ENCODE measurements at regions not wholly inside any gene's neighbourhood (a gene's known extent, or its start where the extent isn't known, plus 50 kb on each side); places are given as distances from the start of the nearest gene placed in this dataset.

DNA sequence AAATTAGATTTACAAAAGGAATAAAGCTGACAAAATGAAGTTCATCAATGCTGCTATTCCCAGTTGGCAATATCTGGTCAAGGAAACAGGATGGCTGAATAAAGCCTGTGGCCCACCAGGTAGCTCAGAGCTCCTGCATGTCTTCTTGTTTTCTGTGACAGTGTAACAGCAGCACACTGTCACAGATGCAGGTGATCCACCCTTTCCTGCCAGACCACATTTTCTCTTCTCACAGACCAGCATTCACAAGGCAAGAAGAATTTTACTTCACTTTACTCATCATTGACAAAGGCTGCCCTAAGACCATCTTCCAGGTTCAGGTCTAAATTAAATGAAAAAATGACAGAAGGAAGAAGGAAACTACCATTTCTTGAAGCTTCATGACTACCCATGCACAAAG lies 166.2 kb upstream of the MEIS1 start:
- no peak overlapping the region for H3K4me3 ChIP-seq (ENCODE audit: insufficient read depth, low read depth, low read length)
- H2AFZ ChIP-seq (ENCODE audit: low read depth, low read length) = no peak overlapping the region
- no peaks in the 10 kb centered on the region for H3K27me3 Mint-ChIP-seq (ENCODE audit: low read depth, unreplicated experiment)
- H3K4me1 Mint-ChIP-seq (ENCODE audit: low read depth, unreplicated experiment) = no peaks in the 10 kb centered on the region
- TF ChIP-seq EZH2 (IDR thresholded peaks at IDR 0.05; ENCODE audit: insufficient read depth, low read length) = no peak
- TF ChIP-seq, protein P1, sequence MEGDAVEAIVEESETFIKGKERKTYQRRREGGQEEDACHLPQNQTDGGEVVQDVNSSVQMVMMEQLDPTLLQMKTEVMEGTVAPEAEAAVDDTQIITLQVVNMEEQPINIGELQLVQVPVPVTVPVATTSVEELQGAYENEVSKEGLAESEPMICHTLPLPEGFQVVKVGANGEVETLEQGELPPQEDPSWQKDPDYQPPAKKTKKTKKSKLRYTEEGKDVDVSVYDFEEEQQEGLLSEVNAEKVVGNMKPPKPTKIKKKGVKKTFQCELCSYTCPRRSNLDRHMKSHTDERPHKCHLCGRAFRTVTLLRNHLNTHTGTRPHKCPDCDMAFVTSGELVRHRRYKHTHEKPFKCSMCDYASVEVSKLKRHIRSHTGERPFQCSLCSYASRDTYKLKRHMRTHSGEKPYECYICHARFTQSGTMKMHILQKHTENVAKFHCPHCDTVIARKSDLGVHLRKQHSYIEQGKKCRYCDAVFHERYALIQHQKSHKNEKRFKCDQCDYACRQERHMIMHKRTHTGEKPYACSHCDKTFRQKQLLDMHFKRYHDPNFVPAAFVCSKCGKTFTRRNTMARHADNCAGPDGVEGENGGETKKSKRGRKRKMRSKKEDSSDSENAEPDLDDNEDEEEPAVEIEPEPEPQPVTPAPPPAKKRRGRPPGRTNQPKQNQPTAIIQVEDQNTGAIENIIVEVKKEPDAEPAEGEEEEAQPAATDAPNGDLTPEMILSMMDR (IDR thresholded peaks at IDR 0.05; ENCODE audit: insufficient read depth, low read depth, low read length) = no peak
- H3K36me3 Mint-ChIP-seq (ENCODE audit: low read depth, unreplicated experiment) = no peaks in the 10 kb centered on the region
- no peaks in the 10 kb centered on the region for H3K27me3 ChIP-seq (ENCODE audit: insufficient read depth, low read length)
- H3K4me1 ChIP-seq (ENCODE audit: insufficient read depth, low read length) = no peaks in the 10 kb centered on the region
- no peaks in the 10 kb centered on the region for H3K9me3 ChIP-seq (ENCODE audit: insufficient read depth, low read depth, low read length)
- no peak overlapping the region for H3K4me2 ChIP-seq (ENCODE audit: low read length)
- DNase-seq (ENCODE audit: low read depth) (no peak), FAIRE-seq (no peak)
- no peak overlapping the region for H3K27ac ChIP-seq (ENCODE audit: low read depth, low read length)
- H3K9me3 Mint-ChIP-seq (ENCODE audit: unreplicated experiment) = no peaks in the 10 kb centered on the region
- H3K27ac Mint-ChIP-seq (ENCODE audit: unreplicated experiment) = no peak overlapping the region
- no peak overlapping the region for H3K4me3 Mint-ChIP-seq (ENCODE audit: unreplicated experiment)
- H4K20me1 ChIP-seq (ENCODE audit: insufficient read depth, low read length) = no peaks in the 10 kb centered on the region
- H3K9ac ChIP-seq (ENCODE audit: low read length) = no peak overlapping the region
- no peaks in the 10 kb centered on the region for H3K79me2 ChIP-seq (ENCODE audit: insufficient read depth, low read length)
- H3K36me3 ChIP-seq (ENCODE audit: insufficient read depth, low read length) = no peaks in the 10 kb centered on the region

DNA sequence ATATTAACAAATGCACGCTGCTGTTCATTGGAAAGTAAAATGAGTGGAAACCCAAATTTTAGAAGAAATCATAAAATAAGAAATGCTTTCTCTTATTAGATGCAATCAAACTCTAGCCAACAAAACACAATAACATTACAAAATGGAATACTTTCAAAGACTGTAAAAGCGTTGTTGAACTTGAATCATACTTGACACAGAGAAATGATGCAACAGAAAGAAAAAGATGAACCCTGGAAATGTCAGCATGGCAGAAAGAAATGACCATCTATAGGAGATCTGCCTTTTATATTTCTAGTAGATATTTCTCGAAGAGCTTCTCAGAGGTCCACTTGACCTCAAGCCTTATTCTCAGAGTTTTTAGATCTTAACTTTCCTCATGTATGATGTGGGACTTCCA lies 170.6 kb upstream of the MEIS1 start:
- no peak overlapping the region for H3K27ac ChIP-seq (ENCODE audit: low read depth, low read length)
- H3K4me2 ChIP-seq (ENCODE audit: low read length) = no peak overlapping the region
- no peaks in the 10 kb centered on the region for H3K27me3 ChIP-seq (ENCODE audit: insufficient read depth, low read length)
- FAIRE-seq (no peak), DNase-seq (ENCODE audit: low read depth) (no peak)
- no peak for TF ChIP-seq EZH2 (IDR thresholded peaks at IDR 0.05; ENCODE audit: insufficient read depth, low read length)
- TF ChIP-seq, protein P1 (IDR thresholded peaks at IDR 0.05; ENCODE audit: insufficient read depth, low read depth, low read length) = no peak
- H3K27ac Mint-ChIP-seq (ENCODE audit: unreplicated experiment) = no peak overlapping the region
- no peak overlapping the region for H2AFZ ChIP-seq (ENCODE audit: low read depth, low read length)
- no peaks in the 10 kb centered on the region for H3K36me3 ChIP-seq (ENCODE audit: insufficient read depth, low read length)
- no peaks in the 10 kb centered on the region for H3K79me2 ChIP-seq (ENCODE audit: insufficient read depth, low read length)
- no peak overlapping the region for H3K9ac ChIP-seq (ENCODE audit: low read length)
- no peaks in the 10 kb centered on the region for H3K36me3 Mint-ChIP-seq (ENCODE audit: low read depth, unreplicated experiment)
- H3K9me3 Mint-ChIP-seq (ENCODE audit: unreplicated experiment) = no peaks in the 10 kb centered on the region
- H3K9me3 ChIP-seq (ENCODE audit: insufficient read depth, low read depth, low read length) = no peaks in the 10 kb centered on the region
- no peak overlapping the region for H3K4me3 ChIP-seq (ENCODE audit: insufficient read depth, low read depth, low read length)
- H3K4me3 Mint-ChIP-seq (ENCODE audit: unreplicated experiment) = no peak overlapping the region
- H4K20me1 ChIP-seq (ENCODE audit: insufficient read depth, low read length) = no peaks in the 10 kb centered on the region
- no peaks in the 10 kb centered on the region for H3K4me1 ChIP-seq (ENCODE audit: insufficient read depth, low read length)
- H3K27me3 Mint-ChIP-seq (ENCODE audit: low read depth, unreplicated experiment) = no peaks in the 10 kb centered on the region
- no peaks in the 10 kb centered on the region for H3K4me1 Mint-ChIP-seq (ENCODE audit: low read depth, unreplicated experiment)

DNA sequence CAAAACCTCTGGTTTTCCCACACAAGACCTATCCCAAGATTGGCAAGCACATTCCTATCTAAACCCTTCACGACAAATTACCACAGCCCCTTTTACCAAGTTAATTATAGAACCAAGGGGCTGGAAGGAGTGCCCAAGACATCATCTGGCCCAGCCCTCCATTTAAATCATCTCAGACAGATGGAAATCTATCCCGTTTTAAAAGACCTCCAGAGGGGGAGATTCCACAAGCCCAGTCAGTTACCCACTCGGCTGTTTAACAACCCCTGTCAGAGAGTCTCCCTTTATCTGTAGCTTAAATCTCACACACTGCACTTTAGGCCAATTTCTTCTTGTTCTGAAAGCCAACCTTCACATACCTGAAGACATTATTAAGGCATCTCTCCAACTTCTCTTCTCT lies 179.1 kb upstream of the MEIS1 start:
- no peak for DNase-seq (ENCODE audit: low read depth)
- Histone ChIP-seq H3K4me2 (ENCODE audit: low read length) (no peak overlapping the region), H3K79me2 (ENCODE audit: insufficient read depth, low read length) (no peaks in the 10 kb centered on the region), H2AFZ (ENCODE audit: low read depth, low read length) (no peak overlapping the region), H3K9ac (ENCODE audit: low read length) (no peak overlapping the region), H4K20me1 (ENCODE audit: insufficient read depth, low read length) (no peaks in the 10 kb centered on the region), H3K27ac (ENCODE audit: low read depth, low read length) (no peak overlapping the region), H3K4me1 (ENCODE audit: insufficient read depth, low read length) (no peaks in the 10 kb centered on the region), H3K36me3 (ENCODE audit: insufficient read depth, low read length) (no peaks in the 10 kb centered on the region), H3K4me3 (ENCODE audit: insufficient read depth, low read depth, low read length) (no peak overlapping the region), H3K27me3 (ENCODE audit: insufficient read depth, low read length) (peaks cover 2% of the 10 kb centered on the region), H3K9me3 (ENCODE audit: insufficient read depth, low read depth, low read length) (no peaks in the 10 kb centered on the region)
- Mint-ChIP-seq H3K4me3 (ENCODE audit: unreplicated experiment) (no peak overlapping the region), H3K4me1 (ENCODE audit: low read depth, unreplicated experiment) (no peaks in the 10 kb centered on the region), H3K36me3 (ENCODE audit: low read depth, unreplicated experiment) (no peaks in the 10 kb centered on the region), H3K27ac (ENCODE audit: unreplicated experiment) (no peak overlapping the region), H3K27me3 (ENCODE audit: low read depth, unreplicated experiment) (peaks cover 1% of the 10 kb centered on the region), H3K9me3 (ENCODE audit: unreplicated experiment) (no peaks in the 10 kb centered on the region)
- no peak for TF ChIP-seq EZH2 (IDR thresholded peaks at IDR 0.05; ENCODE audit: insufficient read depth, low read length)
- TF ChIP-seq, protein P1 (IDR thresholded peaks at IDR 0.05; ENCODE audit: insufficient read depth, low read depth, low read length) = no peak
- no peak for FAIRE-seq
